Epithelial cell of proximal tubule (primary cell): ENCODE measurements at regions not wholly inside any gene's neighbourhood (a gene's known extent, or its start where the extent isn't known, plus 50 kb on each side); places are given as distances from the start of the nearest gene placed in this dataset.
"Not testable (repeated sequence)": the region's sequence is repeated elsewhere in the genome, so short reads cannot be mapped to it uniquely, and the experiment has no call there.

Source experiments
- DNase-seq: peaks from one replicate; pipeline ENCODE4 v3.0.0-alpha.2; 2011; ENCODE audit warnings: low read depth
- H3K4me3 ChIP-seq: 2 replicates; pipeline ENCODE4 v1.5.1; 2011; ENCODE audit warnings: low read depth, mild to moderate bottlenecking, low read length
- TF ChIP-seq, protein P1 (sequence below): conservative IDR thresholded peaks from 2 replicates; pipeline ENCODE4 v1.5.1; 2012; ENCODE audit warnings: low read depth, mild to moderate bottlenecking, low read length

- H3K4me3 ChIP-seq = no peak overlapping the region
- DNase-seq = no peak
- TF ChIP-seq, protein P1, sequence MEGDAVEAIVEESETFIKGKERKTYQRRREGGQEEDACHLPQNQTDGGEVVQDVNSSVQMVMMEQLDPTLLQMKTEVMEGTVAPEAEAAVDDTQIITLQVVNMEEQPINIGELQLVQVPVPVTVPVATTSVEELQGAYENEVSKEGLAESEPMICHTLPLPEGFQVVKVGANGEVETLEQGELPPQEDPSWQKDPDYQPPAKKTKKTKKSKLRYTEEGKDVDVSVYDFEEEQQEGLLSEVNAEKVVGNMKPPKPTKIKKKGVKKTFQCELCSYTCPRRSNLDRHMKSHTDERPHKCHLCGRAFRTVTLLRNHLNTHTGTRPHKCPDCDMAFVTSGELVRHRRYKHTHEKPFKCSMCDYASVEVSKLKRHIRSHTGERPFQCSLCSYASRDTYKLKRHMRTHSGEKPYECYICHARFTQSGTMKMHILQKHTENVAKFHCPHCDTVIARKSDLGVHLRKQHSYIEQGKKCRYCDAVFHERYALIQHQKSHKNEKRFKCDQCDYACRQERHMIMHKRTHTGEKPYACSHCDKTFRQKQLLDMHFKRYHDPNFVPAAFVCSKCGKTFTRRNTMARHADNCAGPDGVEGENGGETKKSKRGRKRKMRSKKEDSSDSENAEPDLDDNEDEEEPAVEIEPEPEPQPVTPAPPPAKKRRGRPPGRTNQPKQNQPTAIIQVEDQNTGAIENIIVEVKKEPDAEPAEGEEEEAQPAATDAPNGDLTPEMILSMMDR = no peak
Observed at GRCh38 chrX:51053741-51054140, 143.2 kb downstream of the BMP15 start.

DNA sequence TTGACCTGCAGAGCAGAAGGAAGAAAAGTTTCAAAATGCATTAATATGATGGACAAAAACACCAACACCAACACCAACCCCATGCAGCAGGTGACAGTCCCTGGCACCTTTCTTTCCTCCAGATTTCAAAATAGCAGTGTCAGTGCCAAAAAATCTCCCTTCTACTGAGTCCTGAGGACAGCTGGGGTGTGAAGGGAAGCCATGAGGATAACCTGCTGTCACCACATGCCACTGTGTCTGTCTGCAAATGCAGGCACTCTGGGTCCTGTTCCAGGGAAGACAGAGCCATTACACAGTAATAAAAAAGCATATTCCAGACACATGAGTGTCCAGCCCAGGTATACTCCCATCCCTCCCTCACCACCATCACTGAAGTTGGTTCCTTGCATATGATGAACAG, 187.5 kb downstream of the BMP15 start:
- DNase-seq = no peak
- H3K4me3 ChIP-seq = no peak overlapping the region
- TF ChIP-seq, protein P1 = no peak

GRCh38 chrX:51119058-51119926, 208.8 kb downstream of the BMP15 start:
- not testable (repeated sequence) for DNase-seq, H3K4me3 ChIP-seq

- not testable (repeated sequence) for H3K4me3 ChIP-seq, DNase-seq
Observed at GRCh38 chrX:51125743-51126142, 206.9 kb upstream of the NUDT10 start.

DNA sequence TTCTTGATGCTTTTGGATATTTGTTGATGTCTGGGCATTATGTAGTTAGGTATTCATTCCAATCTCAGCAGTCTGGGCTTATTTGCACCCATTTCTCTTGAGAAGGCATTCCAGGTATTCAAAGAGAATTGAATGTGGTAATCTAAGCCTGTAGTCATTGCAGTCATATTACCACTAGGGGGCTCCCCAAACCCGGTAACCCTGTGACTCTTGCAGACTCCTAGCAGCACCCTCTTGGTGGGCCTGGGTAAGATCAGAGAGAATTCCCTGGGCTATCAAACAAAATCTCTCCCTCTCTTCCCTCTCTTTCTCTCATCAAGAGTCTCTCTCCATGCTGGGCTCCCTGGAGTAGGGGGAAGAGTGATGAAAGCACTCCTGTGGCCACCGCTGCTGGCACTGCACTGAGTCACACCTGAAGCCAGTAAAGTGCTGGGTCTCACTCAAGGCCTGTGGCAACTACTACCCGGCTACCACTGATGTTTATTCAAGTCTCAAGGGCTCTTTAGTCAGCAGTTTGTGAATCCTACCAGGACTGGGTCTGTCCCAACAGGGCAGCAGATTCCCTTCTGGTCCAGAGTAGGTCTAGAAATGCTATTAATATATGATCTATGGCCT, 187.7 kb upstream of the NUDT10 start:
- TF ChIP-seq, protein P1 = peak; percentile 69
- DNase-seq = peak; percentile 2

DNA sequence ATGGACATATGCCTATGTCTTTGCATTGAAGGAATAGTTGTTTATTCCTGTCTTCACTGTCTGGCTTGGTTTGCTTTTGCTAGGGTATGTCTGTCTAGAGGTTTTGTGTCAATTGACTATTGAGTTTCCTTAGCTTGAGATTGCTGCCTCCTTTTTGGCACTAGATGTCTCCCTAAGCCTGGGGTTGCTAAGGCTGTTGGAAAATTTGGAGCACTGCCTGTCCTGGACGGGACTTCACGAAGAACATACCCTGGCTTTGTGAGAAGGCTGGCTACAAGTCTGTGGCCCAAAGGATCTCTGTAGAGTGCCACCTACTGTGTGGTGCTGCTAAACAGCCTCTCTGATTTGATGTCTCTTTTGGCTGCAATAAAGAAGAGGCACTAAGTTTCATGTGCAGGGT, 183.8 kb upstream of the NUDT10 start:
- TF ChIP-seq, protein P1 = peak; percentile 28
- no peak overlapping the region for H3K4me3 ChIP-seq
- no peak for DNase-seq

More for the DNA sequence above, 187.7 kb upstream of the NUDT10 start:
- H3K4me3 ChIP-seq = no peak overlapping the region

GRCh38 chrX:51151734-51152133, 180.9 kb upstream of the NUDT10 start:
- no peak for DNase-seq
- TF ChIP-seq, protein P1 = no peak
- no peak overlapping the region for H3K4me3 ChIP-seq

GRCh38 chrX:51155157-51155556, 177.5 kb upstream of the NUDT10 start:
- no peak overlapping the region for H3K4me3 ChIP-seq
- TF ChIP-seq, protein P1 = no peak
- DNase-seq = no peak
